Gastroesophageal sphincter (tissue), 4 donors: ENCODE measurements at regions not wholly inside any gene's neighbourhood (a gene's known extent, or its start where the extent isn't known, plus 50 kb on each side); places are given as distances from the start of the nearest gene placed in this dataset.

Experiments
- ATAC-seq: fragments of 150-250 bp; one replicate; pipeline ENCODE4 v1.9.1; 2016; ENCODE audit warnings: mild to moderate bottlenecking, moderate library complexity
- H3K27ac ChIP-seq, 4 donors: fragments of 200-600 bp; sonication (generic) in 3 of 4; 1 replicate in 3 of 4; 2 replicates in 1 of 4; pipeline ENCODE4 v1.5.1; 2016 to 2019
- H3K27me3 ChIP-seq: fragments of 200-600 bp; sonication (generic); one replicate; pipeline ENCODE4 v1.5.1; 2019
- H3K36me3 ChIP-seq, 2 donors: fragments of 200-600 bp; sonication (generic); one replicate each; pipeline ENCODE4 v1.5.1; 2019; ENCODE audit warnings: control low read depth in 1 of 2
- H3K4me1 ChIP-seq, 3 donors: fragments of 200-600 bp; sonication (generic); 1 replicate in 2 of 3; 2 replicates in 1 of 3; pipeline ENCODE4 v1.5.1; 2016 to 2019; ENCODE audit warnings: control low read depth in 2 of 3
- H3K4me3 ChIP-seq, 2 donors: fragments of 200-600 bp; sonication (generic); one replicate each; pipeline ENCODE4 v1.5.1; 2019; ENCODE audit warnings: mild to moderate bottlenecking in 1 of 2, moderate library complexity in 1 of 2
- H3K9me3 ChIP-seq, 3 donors: fragments of 200-600 bp; sonication (generic); one replicate each; pipeline ENCODE4 v1.5.1; 2017 to 2019; ENCODE audit warnings: control low read depth in 2 of 3
- CTCF ChIP-seq, 4 experiments: fragments of 200-600 bp in 2 of 4; fragments of 450-650 bp in 2 of 4; sonication (generic) in 1 of 4; IDR thresholded peaks; one replicate each; pipeline ENCODE4 v1.5.1; 2017 to 2019; ENCODE audit warnings: antibody characterized with exemption in 4 of 4, mild to moderate bottlenecking in 2 of 4, moderate library complexity in 2 of 4
- EP300 ChIP-seq: sonication (generic); formaldehyde crosslinking; IDR thresholded peaks from one replicate; pipeline ENCODE4 v1.6.1; 2017; ENCODE audit warnings: antibody characterized with exemption, mild to moderate bottlenecking
- POLR2A ChIP-seq, 2 donors: fragments of 450-650 bp; IDR thresholded peaks; one replicate each; pipeline ENCODE4 v1.6.1; 2017; ENCODE audit warnings: antibody characterized with exemption in 2 of 2, mild to moderate bottlenecking in 2 of 2, moderate library complexity in 1 of 2
- POLR2AphosphoS5 ChIP-seq: sonication (generic); formaldehyde crosslinking; IDR thresholded peaks from one replicate; pipeline ENCODE4 v1.6.1; 2017; ENCODE audit warnings: antibody characterized with exemption
- WGBS, 2 donors: methylation state at CpG; one replicate each; pipeline ENCODE4 v1.1.5; 2018; ENCODE audit warnings: low coverage in 1 of 2; 5-methylcytosine and 5-hydroxymethylcytosine counted together

- H3K9me3 ChIP-seq: no peaks in the 10 kb centered on the region
- 47 to 67% methylated on average over 1 of the region's 1 CpG for WGBS, 2 donors
- ATAC-seq: no peak
- H3K4me3 ChIP-seq: no peak overlapping the region
- H3K27ac ChIP-seq: no peak overlapping the region
- H3K27me3 ChIP-seq: no peaks in the 10 kb centered on the region
- no peaks in the 10 kb centered on the region for H3K36me3 ChIP-seq
- H3K4me1 ChIP-seq: no peaks in the 10 kb centered on the region
- TF ChIP-seq EP300 (no peak), CTCF (IDR thresholded peaks at IDR 0.05) (no peak), POLR2AphosphoS5 (no peak), POLR2A (IDR thresholded peaks at IDR 0.05) (no peak)
Observed at GRCh38 chr10:10460451-10460850, 557.2 kb upstream of the CELF2 start.

- no peaks in the 10 kb centered on the region for H3K27me3 ChIP-seq
- no peak overlapping the region for H3K4me3 ChIP-seq
- no peak overlapping the region for H3K27ac ChIP-seq
- TF ChIP-seq POLR2AphosphoS5: no peak
- TF ChIP-seq CTCF (IDR thresholded peaks at IDR 0.05): no peak
- TF ChIP-seq EP300: no peak
- no peak for TF ChIP-seq POLR2A (IDR thresholded peaks at IDR 0.05)
- WGBS, 2 donors: 91 to 94% methylated on average over 5 to 16 of the region's 16 CpGs
- no peaks in the 10 kb centered on the region for H3K4me1 ChIP-seq
- no peak for ATAC-seq
- H3K9me3 ChIP-seq: no peaks in the 10 kb centered on the region
- H3K36me3 ChIP-seq: no peaks in the 10 kb centered on the region
Observed at GRCh38 chr10:10462151-10462941, 555.3 kb upstream of the CELF2 start.

- 79% methylated on average over 1 of the region's 1 CpG; no CpG with 5 or more reads in 1 of the 2 donors for WGBS, 2 donors
- peaks cover 0 to 15% (median 0%) of the 10 kb centered on the region in 3 donors for H3K9me3 ChIP-seq
- no peak overlapping the region for H3K27ac ChIP-seq
- no peak for ATAC-seq
- H3K4me3 ChIP-seq: no peak overlapping the region
- no peaks in the 10 kb centered on the region for H3K27me3 ChIP-seq
- H3K36me3 ChIP-seq: no peaks in the 10 kb centered on the region
- TF ChIP-seq POLR2A (IDR thresholded peaks at IDR 0.05) (no peak), EP300 (no peak), CTCF (IDR thresholded peaks at IDR 0.05) (no peak), POLR2AphosphoS5 (no peak)
- no peaks in the 10 kb centered on the region for H3K4me1 ChIP-seq
Observed at GRCh38 chr10:10471758-10472157, 545.9 kb upstream of the CELF2 start.

- Histone ChIP-seq H3K27me3 (no peaks in the 10 kb centered on the region), H3K27ac (no peak overlapping the region), H3K36me3 (no peaks in the 10 kb centered on the region), H3K4me3 (no peak overlapping the region), H3K9me3 (peaks cover 0 to 15% (median 0%) of the 10 kb centered on the region in 3 donors), H3K4me1 (peaks cover 0 to 7% (median 2%) of the 10 kb centered on the region in 3 donors)
- no peak for ATAC-seq
- WGBS, 2 donors: 24 to 50% methylated on average over 1 to 2 of the region's 2 CpGs
- TF ChIP-seq POLR2AphosphoS5 (no peak), CTCF (IDR thresholded peaks at IDR 0.05) (no peak), POLR2A (IDR thresholded peaks at IDR 0.05) (no peak), EP300 (no peak)
Observed at GRCh38 chr10:10475812-10476211, 541.9 kb upstream of the CELF2 start.

- no peak overlapping the region for H3K4me3 ChIP-seq
- peaks cover 0 to 5% (median 0%) of the 10 kb centered on the region in 3 donors for H3K9me3 ChIP-seq
- TF ChIP-seq EP300 (no peak), CTCF (IDR thresholded peaks at IDR 0.05) (no peak), POLR2AphosphoS5 (no peak), POLR2A (IDR thresholded peaks at IDR 0.05) (no peak)
- 39 to 61% methylated on average over 2 of the region's 2 CpGs for WGBS, 2 donors
- H3K27me3 ChIP-seq: no peaks in the 10 kb centered on the region
- H3K4me1 ChIP-seq: peaks cover 0 to 7% (median 2%) of the 10 kb centered on the region in 3 donors
- H3K36me3 ChIP-seq: no peaks in the 10 kb centered on the region
- ATAC-seq: no peak
- no peak overlapping the region for H3K27ac ChIP-seq
Observed at GRCh38 chr10:10477844-10478243, 539.8 kb upstream of the CELF2 start.
